Activated CD8-positive, alpha-beta T cell treated with anti-CD3 and anti-CD28 coated beads for 36 hours (primary cell): ENCODE measurements at regions not wholly inside any gene's neighbourhood (a gene's known extent, or its start where the extent isn't known, plus 50 kb on each side); places are given as distances from the start of the nearest gene placed in this dataset.

Source experiments
- ATAC-seq: fragments of 200-7000 bp; cut with Tn5 transposase; one replicate; pipeline ENCODE4 v1.10.0; 2021; ENCODE audit warnings: mild to moderate bottlenecking, moderate library complexity
- CTCF ChIA-PET: fragments of 350-600 bp; sonication (Branson Sonifier 250); formaldehyde crosslinking; loops from one replicate; lab custom pipeline; 2021; ENCODE audit warnings: antibody characterized with exemption; lab: Charles Lee
- POLR2A ChIA-PET: fragments of 350-600 bp; sonication (Branson Sonifier 250); formaldehyde crosslinking; loops from one replicate; lab custom pipeline; 2021; ENCODE audit warnings: antibody characterized with exemption; lab: Charles Lee
- DNase-seq: peaks from one replicate; pipeline ENCODE4 v3.0.0-alpha.2; 2020
- H3K27ac Mint-ChIP-seq: one replicate; pipeline ENCODE4 v1.8.0; 2021; ENCODE audit warnings: mild to moderate bottlenecking, mixed read lengths
- H3K27me3 Mint-ChIP-seq: one replicate; pipeline ENCODE4 v1.8.0; 2021; ENCODE audit warnings: mixed read lengths
- H3K36me3 Mint-ChIP-seq: one replicate; pipeline ENCODE4 v1.8.0; 2021; ENCODE audit warnings: low read depth, mixed read lengths
- H3K4me1 Mint-ChIP-seq: one replicate; pipeline ENCODE4 v1.8.0; 2021; ENCODE audit warnings: low read depth, mixed read lengths
- H3K4me3 Mint-ChIP-seq: one replicate; pipeline ENCODE4 v1.8.0; 2021; ENCODE audit warnings: mild to moderate bottlenecking, moderate library complexity, mixed read lengths
- H3K9me3 Mint-ChIP-seq: one replicate; pipeline ENCODE4 v1.8.0; 2021; ENCODE audit warnings: mixed read lengths
- intact Hi-C: fragments of 100-400 bp; cut with micrococcal nuclease; formaldehyde crosslinking; loops from one replicate; pipeline ENCODE4 v1.10.0; 2022
- TF ChIP-seq, protein P1 (sequence below): fragments of 200-600 bp; IDR thresholded peaks from one replicate; pipeline ENCODE4 v1.8.0; 2022; ENCODE audit warnings: antibody characterized with exemption, mild to moderate bottlenecking

- Mint-ChIP-seq H3K9me3 (no peaks in the 10 kb centered on the region), H3K4me1 (peaks cover 12% of the 10 kb centered on the region), H3K27ac (no peak overlapping the region), H3K36me3 (no peaks in the 10 kb centered on the region), H3K4me3 (no peak overlapping the region), H3K27me3 (peaks cover 9% of the 10 kb centered on the region)
- TF ChIP-seq, protein P1, sequence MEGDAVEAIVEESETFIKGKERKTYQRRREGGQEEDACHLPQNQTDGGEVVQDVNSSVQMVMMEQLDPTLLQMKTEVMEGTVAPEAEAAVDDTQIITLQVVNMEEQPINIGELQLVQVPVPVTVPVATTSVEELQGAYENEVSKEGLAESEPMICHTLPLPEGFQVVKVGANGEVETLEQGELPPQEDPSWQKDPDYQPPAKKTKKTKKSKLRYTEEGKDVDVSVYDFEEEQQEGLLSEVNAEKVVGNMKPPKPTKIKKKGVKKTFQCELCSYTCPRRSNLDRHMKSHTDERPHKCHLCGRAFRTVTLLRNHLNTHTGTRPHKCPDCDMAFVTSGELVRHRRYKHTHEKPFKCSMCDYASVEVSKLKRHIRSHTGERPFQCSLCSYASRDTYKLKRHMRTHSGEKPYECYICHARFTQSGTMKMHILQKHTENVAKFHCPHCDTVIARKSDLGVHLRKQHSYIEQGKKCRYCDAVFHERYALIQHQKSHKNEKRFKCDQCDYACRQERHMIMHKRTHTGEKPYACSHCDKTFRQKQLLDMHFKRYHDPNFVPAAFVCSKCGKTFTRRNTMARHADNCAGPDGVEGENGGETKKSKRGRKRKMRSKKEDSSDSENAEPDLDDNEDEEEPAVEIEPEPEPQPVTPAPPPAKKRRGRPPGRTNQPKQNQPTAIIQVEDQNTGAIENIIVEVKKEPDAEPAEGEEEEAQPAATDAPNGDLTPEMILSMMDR = no peak
- DNase-seq (peak; percentile 57), ATAC-seq (peak; percentile 68)
- ChIA-PET POLR2A (no interaction called here), CTCF (no interaction called here)
- intact Hi-C loops = no loop called here
Measured at GRCh38 chr6:1201547-1202200, 110.2 kb upstream of the FOXQ1 start.

DNA sequence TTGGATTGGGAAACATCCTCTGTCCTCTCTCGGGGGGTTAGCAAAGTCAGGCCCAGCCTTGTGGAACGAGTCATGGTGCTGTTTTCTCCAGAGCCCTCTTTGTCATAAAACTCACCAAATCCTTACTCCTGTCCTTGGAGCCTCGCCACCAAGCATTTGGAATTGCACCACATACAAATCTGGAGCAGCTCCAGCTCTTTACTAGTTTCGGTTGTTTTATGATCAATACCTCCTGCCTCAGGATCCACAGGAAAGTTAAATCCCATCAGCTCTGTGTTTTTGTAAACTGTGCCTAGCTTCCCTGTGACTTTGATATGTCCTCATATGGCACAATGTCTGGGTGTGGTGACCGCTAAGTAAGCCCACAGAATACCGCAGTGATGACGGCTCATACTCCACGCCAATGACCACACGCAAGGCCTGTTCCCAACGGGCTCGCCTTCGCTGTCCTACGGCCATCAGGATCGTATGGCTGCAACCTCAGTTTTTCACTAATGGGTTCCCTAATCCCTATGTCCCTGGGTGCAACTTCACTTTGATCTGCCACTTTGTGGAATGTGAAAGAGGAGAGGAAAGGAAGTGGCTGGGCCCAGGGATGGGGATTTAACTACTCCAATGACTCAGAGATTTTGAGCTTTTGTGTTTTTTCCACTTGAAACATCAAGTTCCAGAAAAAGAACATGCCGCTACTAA lies 111.3 kb upstream of the FOXQ1 start:
- DNase-seq (no peak), ATAC-seq (no peak)
- TF ChIP-seq, protein P1 = no peak
- Mint-ChIP-seq H3K27me3 (peaks cover 11% of the 10 kb centered on the region), H3K9me3 (peaks cover 5% of the 10 kb centered on the region), H3K27ac (no peak overlapping the region), H3K36me3 (no peaks in the 10 kb centered on the region), H3K4me3 (no peak overlapping the region), H3K4me1 (peaks cover 12% of the 10 kb centered on the region)
- ChIA-PET CTCF (no interaction called here), POLR2A (no interaction called here)
- intact Hi-C loops = no loop called here

GRCh38 chr6:1200081-1200408 lies 111.9 kb upstream of the FOXQ1 start:
- peaks cover 12% of the 10 kb centered on the region for H3K27me3 Mint-ChIP-seq
- ATAC-seq (no peak), DNase-seq (no peak)
- POLR2A ChIA-PET = no interaction called here
- no peak overlapping the region for H3K27ac Mint-ChIP-seq
- no peaks in the 10 kb centered on the region for H3K36me3 Mint-ChIP-seq
- H3K9me3 Mint-ChIP-seq = peaks cover 6% of the 10 kb centered on the region
- intact Hi-C loops = no loop called here
- no peak overlapping the region for H3K4me3 Mint-ChIP-seq
- TF ChIP-seq, protein P1 = no peak
- peaks cover 12% of the 10 kb centered on the region for H3K4me1 Mint-ChIP-seq
- CTCF ChIA-PET = no interaction called here

- Mint-ChIP-seq H3K4me1 (peaks cover 7% of the 10 kb centered on the region), H3K27me3 (peaks cover 14% of the 10 kb centered on the region), H3K27ac (no peak overlapping the region), H3K9me3 (peaks cover 8% of the 10 kb centered on the region), H3K36me3 (no peaks in the 10 kb centered on the region), H3K4me3 (no peak overlapping the region)
- CTCF ChIA-PET = no interaction called here
- DNase-seq (no peak), ATAC-seq (no peak)
- POLR2A ChIA-PET = no interaction called here
- intact Hi-C loops = no loop called here
- TF ChIP-seq, protein P1 = no peak
Measured at GRCh38 chr6:1197309-1197708, 114.6 kb upstream of the FOXQ1 start.

DNA sequence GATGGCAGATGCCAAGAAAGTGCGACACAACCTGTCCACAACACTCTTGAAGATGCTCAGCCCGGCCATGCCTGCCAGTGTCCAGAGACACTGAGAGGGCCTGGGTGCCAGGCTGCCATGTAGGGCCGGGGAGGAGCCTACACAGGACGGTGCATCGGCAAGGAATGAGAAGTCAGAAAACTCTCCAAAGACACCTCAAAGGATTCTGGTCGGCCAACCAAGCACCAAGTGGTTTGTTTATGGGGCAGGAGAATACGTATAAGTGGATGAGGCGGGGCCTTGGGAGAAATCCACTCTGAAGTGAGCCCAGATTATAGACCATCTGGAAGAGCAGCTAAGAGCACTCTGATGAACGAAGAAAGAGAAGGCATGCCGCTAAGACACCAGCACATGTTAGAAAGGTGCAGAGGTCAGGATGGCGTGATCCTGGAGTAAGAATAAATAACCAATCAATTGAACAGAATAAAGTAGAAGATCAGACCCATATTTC lies 120.7 kb upstream of the FOXQ1 start:
- intact Hi-C loops = no loop called here
- no peaks in the 10 kb centered on the region for H3K4me1 Mint-ChIP-seq
- ATAC-seq (no peak), DNase-seq (no peak)
- H3K4me3 Mint-ChIP-seq = no peak overlapping the region
- peaks cover 8% of the 10 kb centered on the region for H3K9me3 Mint-ChIP-seq
- H3K27me3 Mint-ChIP-seq = peaks cover 16% of the 10 kb centered on the region
- TF ChIP-seq, protein P1 = no peak
- CTCF ChIA-PET = no interaction called here
- POLR2A ChIA-PET = no interaction called here
- no peaks in the 10 kb centered on the region for H3K36me3 Mint-ChIP-seq
- no peak overlapping the region for H3K27ac Mint-ChIP-seq
